Panc1 (cell line): ENCODE measurements at regions not wholly inside any gene's neighbourhood (a gene's known extent, or its start where the extent isn't known, plus 50 kb on each side); places are given as distances from the start of the nearest gene placed in this dataset.

Experiments used
- CTCF ChIP-seq: fragments of 450-650 bp; IDR thresholded peaks from 2 replicates; pipeline ENCODE4 v1.5.1; 2017; ENCODE audit warnings: mild to moderate bottlenecking
- POLR2AphosphoS5 ChIP-seq: IDR thresholded peaks from 2 replicates; pipeline ENCODE4 v1.6.1; 2012; ENCODE audit warnings: mild to moderate bottlenecking, low read depth, low read length, moderate library complexity
- REST ChIP-seq, 2 experiments: IDR thresholded peaks; 2 replicates each; pipeline ENCODE4 v1.6.1; 2011 to 2012; ENCODE audit warnings: low read depth in 2 of 2, control low read depth in 1 of 2, low read length in 1 of 2, mild to moderate bottlenecking in 1 of 2, moderate library complexity in 1 of 2; ENCODE audit not compliant: insufficient read depth in 1 of 2
- SIN3A ChIP-seq: IDR thresholded peaks from 2 replicates; pipeline ENCODE4 v1.6.1; 2012; ENCODE audit warnings: low read depth, mild to moderate bottlenecking, low read length, moderate library complexity, borderline replicate concordance; ENCODE audit not compliant: insufficient read depth
- TCF7L2 ChIP-seq: IDR thresholded peaks from 2 replicates; pipeline ENCODE4 v1.6.1; 2011; ENCODE audit warnings: mild to moderate bottlenecking, low read depth, low read length, inconsistent platforms

GRCh38 chr13:84816567-84817105 lies 934.4 kb upstream of the SLITRK1 start:
- TF ChIP-seq CTCF = no peak
- no peak for TF ChIP-seq REST (IDR thresholded peaks at IDR 0.05; ENCODE audit: insufficient read depth in 1 of 2, low read depth in 2 of 2, low read length in 1 of 2)
- no peak for TF ChIP-seq SIN3A
- no peak for TF ChIP-seq POLR2AphosphoS5
- TF ChIP-seq TCF7L2 = no peak
